Esophagus muscularis mucosa (tissue), 4 donors: ENCODE measurements at regions not wholly inside any gene's neighbourhood (a gene's known extent, or its start where the extent isn't known, plus 50 kb on each side); places are given as distances from the start of the nearest gene placed in this dataset.

Source experiments
- DNase-seq: peaks from one replicate; pipeline ENCODE4 v3.0.0-alpha.2; 2017; ENCODE audit errors: extremely low spot score
- H3K27ac ChIP-seq, 4 donors: fragments of 200-600 bp; sonication (generic); replicated peaks in 1 of 4; 1 replicate in 3 of 4; 2 replicates in 1 of 4; pipeline ENCODE4 v1.5.1; 2016 to 2019; ENCODE audit warnings: mild to moderate bottlenecking in 1 of 4
- H3K27me3 ChIP-seq, 4 donors: fragments of 200-600 bp; sonication (generic); one replicate each; pipeline versions ENCODE4 v1.5.1 to v1.6.0; 2016 to 2019
- H3K36me3 ChIP-seq, 4 donors: fragments of 200-600 bp; sonication (generic); one replicate each; pipeline ENCODE4 v1.5.1; 2016 to 2019
- H3K4me1 ChIP-seq, 4 donors: fragments of 200-600 bp; sonication (generic); one replicate each; pipeline ENCODE4 v1.5.1; 2016 to 2019
- H3K4me3 ChIP-seq, 4 donors: fragments of 200-600 bp; sonication (generic); 1 replicate in 2 of 4; 2 replicates in 2 of 4; pipeline ENCODE4 v1.5.1; 2016 to 2019; ENCODE audit warnings: mild to moderate bottlenecking in 4 of 4, moderate library complexity in 1 of 4
- H3K9me3 ChIP-seq, 4 donors: fragments of 200-600 bp; sonication (generic); 1 replicate in 3 of 4; 2 replicates in 1 of 4; pipeline ENCODE4 v1.5.1; 2016 to 2019
- EP300 ChIP-seq: sonication (generic); formaldehyde crosslinking; IDR thresholded peaks from one replicate; pipeline ENCODE4 v1.6.1; 2017; ENCODE audit warnings: antibody characterized with exemption
- POLR2A ChIP-seq: fragments of 450-650 bp; IDR thresholded peaks from one replicate; pipeline ENCODE4 v1.6.1; 2017; ENCODE audit warnings: antibody characterized with exemption, moderate library complexity, mild to moderate bottlenecking, low read depth
- POLR2AphosphoS5 ChIP-seq, 2 donors: sonication (generic); formaldehyde crosslinking; IDR thresholded peaks; one replicate each; pipeline ENCODE4 v1.6.1; 2017; ENCODE audit warnings: antibody characterized with exemption in 2 of 2
- WGBS: methylation state at CpG from one replicate; pipeline ENCODE4 v1.1.5; 2018; 5-methylcytosine and 5-hydroxymethylcytosine counted together
- intact Hi-C: fragments of 100-400 bp; cut with DNase I; formaldehyde crosslinking; loops from one replicate; pipeline ENCODE4 v1.15.1; 2023
- TF ChIP-seq, protein P1 (sequence below), 3 experiments: fragments of 200-600 bp in 2 of 3; fragments of 450-650 bp in 1 of 3; sonication (generic) in 2 of 3; IDR thresholded peaks; one replicate each; pipeline ENCODE4 v1.5.1; 2017 to 2019; ENCODE audit warnings: antibody characterized with exemption in 3 of 3, mild to moderate bottlenecking in 2 of 3, moderate library complexity in 1 of 3

DNA sequence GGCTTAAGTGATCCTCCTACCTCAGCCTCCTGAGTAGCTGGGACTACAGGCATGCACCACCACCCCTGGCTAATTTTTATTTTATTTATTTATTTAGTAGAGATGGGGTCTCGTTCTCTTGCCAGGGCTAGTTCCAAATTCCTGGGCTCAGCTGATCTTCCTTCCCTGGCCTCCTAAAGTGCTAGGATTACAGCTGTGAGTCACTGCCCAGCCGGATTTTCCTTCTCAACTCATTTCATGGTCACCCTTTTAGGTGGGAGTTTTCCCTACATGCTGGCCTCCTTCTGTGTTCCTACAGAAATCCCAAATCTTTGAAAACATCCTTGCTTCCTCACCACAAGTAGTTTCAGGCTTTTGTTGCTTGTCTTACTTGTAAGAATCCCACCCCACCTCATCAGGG, 102.1 kb upstream of the SIAH1 start:
- Histone ChIP-seq H3K9me3 (no peaks in the 10 kb centered on the region), H3K4me1 (peaks cover 0 to 14% (median 12%) of the 10 kb centered on the region in 4 donors), H3K4me3 (no peak overlapping the region), H3K36me3 (no peaks in the 10 kb centered on the region), H3K27ac (no peak overlapping the region), H3K27me3 (no peaks in the 10 kb centered on the region)
- TF ChIP-seq POLR2A (no peak), POLR2AphosphoS5 (IDR thresholded peaks at IDR 0.05) (no peak), EP300 (no peak)
- TF ChIP-seq, protein P1, sequence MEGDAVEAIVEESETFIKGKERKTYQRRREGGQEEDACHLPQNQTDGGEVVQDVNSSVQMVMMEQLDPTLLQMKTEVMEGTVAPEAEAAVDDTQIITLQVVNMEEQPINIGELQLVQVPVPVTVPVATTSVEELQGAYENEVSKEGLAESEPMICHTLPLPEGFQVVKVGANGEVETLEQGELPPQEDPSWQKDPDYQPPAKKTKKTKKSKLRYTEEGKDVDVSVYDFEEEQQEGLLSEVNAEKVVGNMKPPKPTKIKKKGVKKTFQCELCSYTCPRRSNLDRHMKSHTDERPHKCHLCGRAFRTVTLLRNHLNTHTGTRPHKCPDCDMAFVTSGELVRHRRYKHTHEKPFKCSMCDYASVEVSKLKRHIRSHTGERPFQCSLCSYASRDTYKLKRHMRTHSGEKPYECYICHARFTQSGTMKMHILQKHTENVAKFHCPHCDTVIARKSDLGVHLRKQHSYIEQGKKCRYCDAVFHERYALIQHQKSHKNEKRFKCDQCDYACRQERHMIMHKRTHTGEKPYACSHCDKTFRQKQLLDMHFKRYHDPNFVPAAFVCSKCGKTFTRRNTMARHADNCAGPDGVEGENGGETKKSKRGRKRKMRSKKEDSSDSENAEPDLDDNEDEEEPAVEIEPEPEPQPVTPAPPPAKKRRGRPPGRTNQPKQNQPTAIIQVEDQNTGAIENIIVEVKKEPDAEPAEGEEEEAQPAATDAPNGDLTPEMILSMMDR (IDR thresholded peaks at IDR 0.05) = no peak
- intact Hi-C loops = no loop called here
- WGBS = 70% methylated on average over 2 of the region's 2 CpGs
- no peak for DNase-seq

DNA sequence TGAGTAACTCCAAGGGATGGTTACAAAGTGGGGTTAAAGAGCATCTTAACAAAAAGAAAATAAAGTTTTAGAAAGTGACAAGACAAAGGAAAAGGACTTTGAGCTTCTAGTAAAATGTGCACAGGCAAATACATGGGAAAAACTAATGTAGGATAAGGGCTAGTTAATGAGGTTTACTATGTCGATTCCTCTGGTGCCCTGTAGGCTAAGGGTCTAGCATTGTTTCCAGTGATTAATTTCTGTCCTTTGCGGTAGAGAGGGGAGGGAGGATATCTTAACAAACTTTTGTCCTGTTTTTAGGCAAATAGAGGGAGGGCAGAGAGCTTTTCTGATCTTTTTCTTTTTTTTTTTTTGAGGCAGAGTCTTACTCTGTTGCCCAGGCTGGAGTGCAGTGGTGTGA, 96.6 kb upstream of the SIAH1 start:
- no peak overlapping the region for H3K27ac ChIP-seq
- WGBS = 80% methylated on average over 2 of the region's 2 CpGs
- H3K4me3 ChIP-seq = no peak overlapping the region
- intact Hi-C loops = no loop called here
- H3K9me3 ChIP-seq = no peaks in the 10 kb centered on the region
- TF ChIP-seq POLR2AphosphoS5 (IDR thresholded peaks at IDR 0.05) (no peak), POLR2A (no peak), EP300 (no peak)
- TF ChIP-seq, protein P1 (IDR thresholded peaks at IDR 0.05) = no peak
- no peak for DNase-seq
- no peaks in the 10 kb centered on the region for H3K4me1 ChIP-seq
- no peaks in the 10 kb centered on the region for H3K27me3 ChIP-seq
- H3K36me3 ChIP-seq = no peaks in the 10 kb centered on the region

DNA sequence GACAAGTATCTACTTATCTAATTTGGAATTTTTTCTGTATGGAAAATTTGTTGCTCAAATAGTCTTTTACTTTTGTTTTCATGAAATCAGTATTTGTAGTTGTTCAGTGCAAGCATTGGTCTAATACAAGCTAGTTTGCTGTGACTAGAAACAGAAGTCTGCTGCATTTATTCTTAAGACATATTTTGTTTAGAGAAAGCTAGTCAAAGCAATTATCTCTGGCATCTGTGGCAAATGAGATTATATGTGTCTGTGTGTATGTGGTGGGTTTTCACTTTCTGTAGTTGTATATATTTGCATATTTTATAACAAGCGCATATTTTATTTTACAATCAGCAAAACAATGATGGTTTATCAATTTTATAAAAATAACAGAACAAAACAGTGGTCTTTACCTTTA, 96.0 kb upstream of the SIAH1 start:
- intact Hi-C loops = no loop called here
- no peaks in the 10 kb centered on the region for H3K9me3 ChIP-seq
- TF ChIP-seq, protein P1 (IDR thresholded peaks at IDR 0.05) = no peak
- no peak for TF ChIP-seq POLR2AphosphoS5 (IDR thresholded peaks at IDR 0.05)
- no peak for TF ChIP-seq EP300
- TF ChIP-seq POLR2A = no peak
- no peak for DNase-seq
- WGBS = 96% methylated on average over 1 of the region's 1 CpG
- H3K27me3 ChIP-seq = no peaks in the 10 kb centered on the region
- no peak overlapping the region for H3K4me3 ChIP-seq
- no peaks in the 10 kb centered on the region for H3K36me3 ChIP-seq
- H3K27ac ChIP-seq = no peak overlapping the region
- no peaks in the 10 kb centered on the region for H3K4me1 ChIP-seq

DNA sequence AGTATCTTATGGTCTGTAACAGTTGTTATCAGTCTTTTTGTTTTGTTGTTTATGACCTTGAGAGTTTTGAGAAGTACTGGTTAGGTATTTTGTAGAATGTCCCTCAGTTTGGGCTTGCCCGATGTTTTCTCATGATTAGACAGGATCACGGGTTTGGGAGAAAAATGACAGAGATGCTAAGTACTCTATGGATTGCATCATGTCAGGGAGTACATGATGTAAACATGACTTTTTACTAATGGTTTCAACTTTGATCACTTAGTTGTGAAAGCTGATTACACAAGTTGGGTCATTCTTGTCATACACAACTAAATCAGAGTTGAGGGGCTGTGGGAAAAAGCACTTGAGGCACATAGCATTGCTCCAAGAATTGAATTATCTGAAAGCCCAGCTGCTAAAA, 94.7 kb upstream of the SIAH1 start:
- intact Hi-C loops = no loop called here
- H3K27me3 ChIP-seq = no peaks in the 10 kb centered on the region
- no peak for DNase-seq
- no peaks in the 10 kb centered on the region for H3K9me3 ChIP-seq
- no peaks in the 10 kb centered on the region for H3K4me1 ChIP-seq
- H3K36me3 ChIP-seq = no peaks in the 10 kb centered on the region
- WGBS = 85% methylated on average over 2 of the region's 2 CpGs
- H3K27ac ChIP-seq = no peak overlapping the region
- no peak overlapping the region for H3K4me3 ChIP-seq
- TF ChIP-seq, protein P1 (IDR thresholded peaks at IDR 0.05) = no peak
- TF ChIP-seq POLR2A (no peak), EP300 (no peak), POLR2AphosphoS5 (IDR thresholded peaks at IDR 0.05) (no peak)

DNA sequence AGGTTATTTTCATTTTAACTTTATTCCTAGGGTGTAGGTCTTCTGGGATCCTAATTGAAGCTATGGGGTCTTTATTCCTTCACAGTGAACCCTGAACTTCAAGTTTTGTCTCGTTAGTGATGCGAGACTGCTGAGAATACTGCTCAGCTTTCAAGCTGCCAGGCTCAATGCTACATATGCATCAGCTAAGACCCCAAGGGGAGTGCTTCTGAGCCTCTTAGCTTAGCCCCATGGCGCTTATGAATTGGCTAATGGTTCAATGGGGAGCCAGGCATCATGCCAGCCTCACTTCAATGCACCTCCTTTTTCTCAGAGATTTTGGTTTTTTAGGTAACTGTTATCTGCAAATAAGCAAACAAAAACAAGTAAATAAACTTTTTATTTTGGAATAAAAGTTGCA, 94.1 kb upstream of the SIAH1 start:
- H3K27ac ChIP-seq = no peak overlapping the region
- H3K27me3 ChIP-seq = no peaks in the 10 kb centered on the region
- 76% methylated on average over 3 of the region's 3 CpGs for WGBS
- H3K4me1 ChIP-seq = no peaks in the 10 kb centered on the region
- intact Hi-C loops = no loop called here
- TF ChIP-seq POLR2A (no peak), EP300 (no peak), POLR2AphosphoS5 (IDR thresholded peaks at IDR 0.05) (no peak)
- TF ChIP-seq, protein P1 (IDR thresholded peaks at IDR 0.05) = no peak
- DNase-seq = no peak
- H3K9me3 ChIP-seq = no peaks in the 10 kb centered on the region
- no peak overlapping the region for H3K4me3 ChIP-seq
- H3K36me3 ChIP-seq = no peaks in the 10 kb centered on the region
